ENCODE measurements at regions not wholly inside any gene's neighbourhood (a gene's known extent, or its start where the extent isn't known, plus 50 kb on each side); places are given as distances from the start of the nearest gene placed in this dataset.
"Not testable (repeated sequence)": the region's sequence is repeated elsewhere in the genome, so short reads cannot be mapped to it uniquely, and the experiment has no call there.

DNA sequence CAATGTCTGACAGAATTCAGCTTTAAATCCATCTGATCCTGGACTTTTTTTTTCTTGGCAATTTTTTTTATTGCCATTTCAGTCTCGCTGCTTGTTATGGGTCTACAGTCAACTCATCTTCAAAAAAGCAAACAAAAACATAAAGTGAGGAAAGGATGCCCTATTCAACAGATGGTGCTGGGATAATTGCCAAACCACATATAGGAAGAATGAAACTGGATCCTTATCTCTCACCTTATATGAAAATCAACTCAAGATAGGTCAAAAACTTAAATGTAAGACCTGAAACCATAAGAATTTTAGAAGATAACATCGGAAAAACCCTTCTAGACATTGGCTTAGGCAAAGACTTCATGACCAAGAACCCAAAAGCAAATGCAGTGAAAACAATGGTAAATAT lies 389.1 kb upstream of the ST8SIA4 start:
- Mint-ChIP-seq H3K9me3 (ENCODE audit: unreplicated experiment) (no peaks in the 10 kb centered on the region), H3K27me3 (ENCODE audit: unreplicated experiment) (no peaks in the 10 kb centered on the region), H3K4me3 (ENCODE audit: unreplicated experiment) (no peak overlapping the region), H3K27ac (ENCODE audit: unreplicated experiment) (no peak overlapping the region), H3K4me1 (ENCODE audit: low read depth, unreplicated experiment) (no peaks in the 10 kb centered on the region), H3K36me3 (ENCODE audit: unreplicated experiment) (no peaks in the 10 kb centered on the region)
- DNase-seq, result no peak
- TF ChIP-seq, protein P1, sequence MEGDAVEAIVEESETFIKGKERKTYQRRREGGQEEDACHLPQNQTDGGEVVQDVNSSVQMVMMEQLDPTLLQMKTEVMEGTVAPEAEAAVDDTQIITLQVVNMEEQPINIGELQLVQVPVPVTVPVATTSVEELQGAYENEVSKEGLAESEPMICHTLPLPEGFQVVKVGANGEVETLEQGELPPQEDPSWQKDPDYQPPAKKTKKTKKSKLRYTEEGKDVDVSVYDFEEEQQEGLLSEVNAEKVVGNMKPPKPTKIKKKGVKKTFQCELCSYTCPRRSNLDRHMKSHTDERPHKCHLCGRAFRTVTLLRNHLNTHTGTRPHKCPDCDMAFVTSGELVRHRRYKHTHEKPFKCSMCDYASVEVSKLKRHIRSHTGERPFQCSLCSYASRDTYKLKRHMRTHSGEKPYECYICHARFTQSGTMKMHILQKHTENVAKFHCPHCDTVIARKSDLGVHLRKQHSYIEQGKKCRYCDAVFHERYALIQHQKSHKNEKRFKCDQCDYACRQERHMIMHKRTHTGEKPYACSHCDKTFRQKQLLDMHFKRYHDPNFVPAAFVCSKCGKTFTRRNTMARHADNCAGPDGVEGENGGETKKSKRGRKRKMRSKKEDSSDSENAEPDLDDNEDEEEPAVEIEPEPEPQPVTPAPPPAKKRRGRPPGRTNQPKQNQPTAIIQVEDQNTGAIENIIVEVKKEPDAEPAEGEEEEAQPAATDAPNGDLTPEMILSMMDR (IDR thresholded peaks at IDR 0.05; ENCODE audit: partially characterized antibody, unreplicated experiment), result no peak

DNA sequence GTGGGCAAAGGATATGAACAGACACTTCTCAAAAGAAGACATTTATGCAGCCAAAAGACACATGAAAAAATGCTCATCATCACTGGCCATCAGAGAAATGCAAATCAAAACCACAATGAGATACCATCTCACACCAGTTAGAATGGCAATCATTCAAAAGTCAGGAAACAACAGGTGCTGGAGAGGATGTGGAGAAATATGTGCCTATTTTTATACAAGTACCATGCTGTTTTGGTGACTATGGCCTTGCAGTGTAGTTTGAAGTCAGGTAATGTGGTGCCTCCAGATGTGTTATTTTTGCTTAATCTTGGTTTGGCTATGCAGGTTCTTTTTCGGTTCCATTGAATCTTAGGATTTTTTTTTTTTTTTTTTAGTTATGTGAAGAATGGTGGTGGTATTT lies 387.7 kb upstream of the ST8SIA4 start:
- H3K4me1 Mint-ChIP-seq (ENCODE audit: low read depth, unreplicated experiment); H3K27ac Mint-ChIP-seq (ENCODE audit: unreplicated experiment): not testable (repeated sequence)

DNA sequence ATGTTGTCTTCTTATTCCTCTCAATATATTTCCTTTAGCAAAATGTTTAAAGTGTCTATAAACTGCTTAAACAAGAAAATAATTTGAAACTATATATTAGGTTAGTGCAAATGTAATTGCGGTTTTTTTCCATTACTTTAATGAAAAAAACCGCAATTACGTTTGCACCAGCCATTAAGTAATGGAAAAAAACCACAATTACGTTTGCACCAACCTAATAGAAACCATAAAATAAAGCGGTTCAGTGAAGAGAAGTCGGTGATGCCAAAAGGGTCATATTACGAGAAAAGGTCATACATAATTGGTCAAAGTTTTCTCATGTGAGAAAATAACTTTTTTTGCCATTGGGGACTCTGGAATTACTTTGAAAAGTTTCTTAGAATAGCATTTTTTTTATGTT lies 385.6 kb upstream of the ST8SIA4 start:
- no peak for DNase-seq
- TF ChIP-seq, protein P1 (IDR thresholded peaks at IDR 0.05; ENCODE audit: partially characterized antibody, unreplicated experiment), result no peak
- no peak overlapping the region for H3K4me3 Mint-ChIP-seq (ENCODE audit: unreplicated experiment)
- H3K4me1 Mint-ChIP-seq (ENCODE audit: low read depth, unreplicated experiment), result peaks cover 3% of the 10 kb centered on the region
- H3K27ac Mint-ChIP-seq (ENCODE audit: unreplicated experiment), result no peak overlapping the region
- H3K27me3 Mint-ChIP-seq (ENCODE audit: unreplicated experiment), result no peaks in the 10 kb centered on the region
- H3K36me3 Mint-ChIP-seq (ENCODE audit: unreplicated experiment), result no peaks in the 10 kb centered on the region
- no peaks in the 10 kb centered on the region for H3K9me3 Mint-ChIP-seq (ENCODE audit: unreplicated experiment)

More for the DNA sequence above, 387.7 kb upstream of the ST8SIA4 start:
- H3K9me3 Mint-ChIP-seq (ENCODE audit: unreplicated experiment); H3K36me3 Mint-ChIP-seq (ENCODE audit: unreplicated experiment); H3K4me3 Mint-ChIP-seq (ENCODE audit: unreplicated experiment); H3K27me3 Mint-ChIP-seq (ENCODE audit: unreplicated experiment); DNase-seq: not testable (repeated sequence)

DNA sequence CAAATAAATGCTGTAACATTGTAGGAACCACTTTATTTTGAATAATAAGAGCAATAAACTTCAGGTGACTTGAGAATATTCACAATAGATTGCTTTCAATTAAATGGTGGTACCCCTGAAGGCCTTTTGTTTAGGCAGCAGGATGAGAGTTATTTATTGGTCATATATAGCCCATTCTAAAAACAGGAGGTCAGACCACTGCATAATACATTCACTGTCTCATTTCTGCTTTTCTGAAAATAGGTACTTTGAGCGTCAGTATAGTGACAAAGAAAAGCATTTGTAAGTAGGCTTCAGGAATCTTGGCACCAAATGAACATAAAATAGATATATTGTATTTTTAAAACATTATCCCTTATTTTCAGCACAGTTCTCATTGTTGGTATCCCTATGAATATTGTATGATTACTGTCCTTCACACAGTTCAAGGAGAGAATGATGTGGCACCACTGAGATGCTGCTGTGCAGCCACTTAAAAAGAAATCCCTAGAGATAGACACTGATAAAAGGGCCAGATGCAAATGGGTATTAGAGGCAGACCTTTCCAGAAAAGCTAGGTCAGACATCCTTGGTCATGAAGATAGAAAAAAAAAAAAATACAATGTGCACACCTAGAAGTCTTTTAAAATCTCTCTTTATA lies 381.8 kb upstream of the ST8SIA4 start:
- TF ChIP-seq, protein P1 (IDR thresholded peaks at IDR 0.05; ENCODE audit: partially characterized antibody, unreplicated experiment), result no peak
- DNase-seq, result no peak
- Mint-ChIP-seq H3K27ac (ENCODE audit: unreplicated experiment) (no peak overlapping the region), H3K4me3 (ENCODE audit: unreplicated experiment) (no peak overlapping the region), H3K4me1 (ENCODE audit: low read depth, unreplicated experiment) (peaks cover 3% of the 10 kb centered on the region), H3K9me3 (ENCODE audit: unreplicated experiment) (no peaks in the 10 kb centered on the region), H3K27me3 (ENCODE audit: unreplicated experiment) (no peaks in the 10 kb centered on the region), H3K36me3 (ENCODE audit: unreplicated experiment) (no peaks in the 10 kb centered on the region)

DNA sequence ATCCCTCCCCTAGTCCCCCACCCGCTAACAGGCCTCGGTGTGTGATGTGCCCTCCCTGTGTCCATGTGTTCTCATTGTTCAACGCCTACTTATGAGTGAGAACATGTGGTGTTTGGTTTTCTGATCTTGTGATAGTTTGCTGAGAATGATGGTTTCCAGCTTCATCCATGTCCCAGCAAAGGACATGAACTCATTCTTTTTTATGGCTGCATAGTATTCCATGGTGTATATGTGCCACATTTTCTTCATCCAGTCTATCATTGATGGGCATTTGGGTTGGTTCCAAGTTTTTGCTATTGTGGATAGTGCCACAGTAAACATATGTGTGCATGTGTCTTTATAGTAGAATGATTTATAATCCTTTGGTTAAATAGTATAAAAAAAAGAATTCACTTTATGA lies 380.9 kb upstream of the ST8SIA4 start:
- not testable (repeated sequence) for H3K4me3 Mint-ChIP-seq (ENCODE audit: unreplicated experiment); DNase-seq; H3K27me3 Mint-ChIP-seq (ENCODE audit: unreplicated experiment); H3K27ac Mint-ChIP-seq (ENCODE audit: unreplicated experiment); H3K36me3 Mint-ChIP-seq (ENCODE audit: unreplicated experiment); H3K9me3 Mint-ChIP-seq (ENCODE audit: unreplicated experiment); H3K4me1 Mint-ChIP-seq (ENCODE audit: low read depth, unreplicated experiment)

DNA sequence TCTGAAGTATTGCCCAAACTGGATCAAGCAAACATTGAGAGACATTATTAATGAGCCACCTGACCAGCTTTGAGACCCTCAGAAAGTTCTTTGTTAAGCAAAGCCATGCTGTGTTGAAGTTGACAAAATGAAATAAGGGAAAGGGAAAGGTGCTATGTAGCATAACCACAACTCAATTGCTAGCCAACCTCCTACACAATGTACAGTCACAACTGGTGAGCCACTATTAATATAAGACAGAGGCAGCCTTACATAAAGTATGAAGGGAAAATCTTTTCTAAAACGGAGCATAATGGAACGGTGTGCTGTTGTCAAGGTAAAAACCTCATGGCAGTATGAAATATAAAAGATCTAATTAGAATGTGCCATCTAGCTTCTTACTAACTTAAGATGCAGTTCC lies 375.8 kb upstream of the ST8SIA4 start:
- H3K4me1 Mint-ChIP-seq (ENCODE audit: low read depth, unreplicated experiment), result no peaks in the 10 kb centered on the region
- H3K27ac Mint-ChIP-seq (ENCODE audit: unreplicated experiment), result no peak overlapping the region
- TF ChIP-seq, protein P1 (IDR thresholded peaks at IDR 0.05; ENCODE audit: partially characterized antibody, unreplicated experiment), result no peak
- DNase-seq, result no peak
- no peaks in the 10 kb centered on the region for H3K9me3 Mint-ChIP-seq (ENCODE audit: unreplicated experiment)
- no peaks in the 10 kb centered on the region for H3K36me3 Mint-ChIP-seq (ENCODE audit: unreplicated experiment)
- H3K4me3 Mint-ChIP-seq (ENCODE audit: unreplicated experiment), result no peak overlapping the region
- no peaks in the 10 kb centered on the region for H3K27me3 Mint-ChIP-seq (ENCODE audit: unreplicated experiment)

Data from glutamatergic neuron (in vitro differentiated cells).